Neutrophil (primary cell): ENCODE measurements at regions not wholly inside any gene's neighbourhood (a gene's known extent, or its start where the extent isn't known, plus 50 kb on each side); places are given as distances from the start of the nearest gene placed in this dataset.

Experiments
- H3K27ac ChIP-seq: fragments of 200-600 bp; sonication (generic); 2 replicates; pipeline ENCODE4 v1.5.1; 2016; ENCODE audit warnings: mild to moderate bottlenecking, moderate library complexity
- H3K27me3 ChIP-seq: fragments of 200-600 bp; sonication (generic); 2 replicates; pipeline ENCODE4 v1.6.0; 2016; ENCODE audit warnings: mild to moderate bottlenecking
- H3K36me3 ChIP-seq: fragments of 200-600 bp; sonication (generic); 2 replicates; pipeline ENCODE4 v1.5.1; 2017
- H3K4me1 ChIP-seq, 2 experiments: fragments of 200-600 bp in 1 of 2; sonication (generic) in 1 of 2; 1 replicate in 1 of 2; 2 replicates in 1 of 2; pipeline versions ENCODE4 v1.5.1 to v1.6.1; 2013 to 2016; ENCODE audit warnings: low read depth in 1 of 2, low read length in 1 of 2, mild to moderate bottlenecking in 1 of 2, moderate library complexity in 1 of 2; ENCODE audit not compliant: control insufficient read depth in 1 of 2, insufficient read depth in 1 of 2
- H3K4me3 ChIP-seq, 2 experiments: fragments of 200-600 bp in 1 of 2; sonication (generic) in 1 of 2; 1 replicate in 1 of 2; 2 replicates in 1 of 2; pipeline ENCODE4 v1.5.1; 2013 to 2016; ENCODE audit warnings: low read depth in 1 of 2, low read length in 1 of 2, mild to moderate bottlenecking in 1 of 2, moderate library complexity in 1 of 2
- H3K9me3 ChIP-seq: fragments of 200-600 bp; sonication (generic); 2 replicates; pipeline ENCODE4 v1.5.1; 2016
- TF ChIP-seq, protein P1 (sequence below): fragments of 200-600 bp; sonication (generic); IDR thresholded peaks from 2 replicates; pipeline ENCODE4 v1.5.1; 2016; ENCODE audit warnings: antibody characterized with exemption

DNA sequence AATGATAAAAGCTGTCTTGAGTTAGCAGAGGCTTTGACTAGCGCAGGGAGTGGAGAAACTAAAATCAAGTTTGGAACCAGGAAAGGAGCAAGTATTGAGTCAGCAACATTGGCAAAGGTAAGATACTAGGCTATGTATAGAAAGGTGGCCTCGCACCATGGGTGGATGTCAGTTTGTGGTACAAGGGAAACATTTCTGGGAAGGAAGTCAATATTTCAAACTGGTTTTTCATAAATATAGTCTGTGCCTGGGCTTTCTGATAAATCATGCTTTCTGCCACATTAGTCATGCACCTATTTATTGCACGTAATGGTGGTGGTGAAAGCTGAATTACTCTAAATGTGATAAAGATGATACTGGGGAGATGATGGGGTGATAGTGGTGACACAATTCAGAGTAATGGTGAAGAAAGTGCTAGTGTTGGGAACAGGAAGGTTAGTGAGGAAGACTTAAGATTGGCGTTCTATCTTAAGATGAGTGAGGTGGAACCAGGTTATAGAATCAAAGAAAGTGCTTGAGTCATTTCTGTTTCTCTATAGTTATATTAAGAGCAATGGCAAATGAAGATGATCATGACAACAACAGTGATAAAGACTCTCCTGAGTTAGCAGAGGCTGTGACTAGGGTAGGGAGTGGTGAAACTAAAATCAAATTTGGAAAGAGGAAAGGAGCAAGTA is 729.0 kb downstream of the FAM181B start:
- Histone ChIP-seq H3K9me3 (no peaks in the 10 kb centered on the region), H3K4me3 (no peak overlapping the region), H3K27ac (no peak overlapping the region), H3K27me3 (no peaks in the 10 kb centered on the region), H3K4me1 (no peaks in the 10 kb centered on the region), H3K36me3 (no peaks in the 10 kb centered on the region)
- TF ChIP-seq, protein P1, sequence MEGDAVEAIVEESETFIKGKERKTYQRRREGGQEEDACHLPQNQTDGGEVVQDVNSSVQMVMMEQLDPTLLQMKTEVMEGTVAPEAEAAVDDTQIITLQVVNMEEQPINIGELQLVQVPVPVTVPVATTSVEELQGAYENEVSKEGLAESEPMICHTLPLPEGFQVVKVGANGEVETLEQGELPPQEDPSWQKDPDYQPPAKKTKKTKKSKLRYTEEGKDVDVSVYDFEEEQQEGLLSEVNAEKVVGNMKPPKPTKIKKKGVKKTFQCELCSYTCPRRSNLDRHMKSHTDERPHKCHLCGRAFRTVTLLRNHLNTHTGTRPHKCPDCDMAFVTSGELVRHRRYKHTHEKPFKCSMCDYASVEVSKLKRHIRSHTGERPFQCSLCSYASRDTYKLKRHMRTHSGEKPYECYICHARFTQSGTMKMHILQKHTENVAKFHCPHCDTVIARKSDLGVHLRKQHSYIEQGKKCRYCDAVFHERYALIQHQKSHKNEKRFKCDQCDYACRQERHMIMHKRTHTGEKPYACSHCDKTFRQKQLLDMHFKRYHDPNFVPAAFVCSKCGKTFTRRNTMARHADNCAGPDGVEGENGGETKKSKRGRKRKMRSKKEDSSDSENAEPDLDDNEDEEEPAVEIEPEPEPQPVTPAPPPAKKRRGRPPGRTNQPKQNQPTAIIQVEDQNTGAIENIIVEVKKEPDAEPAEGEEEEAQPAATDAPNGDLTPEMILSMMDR = no peak

DNA sequence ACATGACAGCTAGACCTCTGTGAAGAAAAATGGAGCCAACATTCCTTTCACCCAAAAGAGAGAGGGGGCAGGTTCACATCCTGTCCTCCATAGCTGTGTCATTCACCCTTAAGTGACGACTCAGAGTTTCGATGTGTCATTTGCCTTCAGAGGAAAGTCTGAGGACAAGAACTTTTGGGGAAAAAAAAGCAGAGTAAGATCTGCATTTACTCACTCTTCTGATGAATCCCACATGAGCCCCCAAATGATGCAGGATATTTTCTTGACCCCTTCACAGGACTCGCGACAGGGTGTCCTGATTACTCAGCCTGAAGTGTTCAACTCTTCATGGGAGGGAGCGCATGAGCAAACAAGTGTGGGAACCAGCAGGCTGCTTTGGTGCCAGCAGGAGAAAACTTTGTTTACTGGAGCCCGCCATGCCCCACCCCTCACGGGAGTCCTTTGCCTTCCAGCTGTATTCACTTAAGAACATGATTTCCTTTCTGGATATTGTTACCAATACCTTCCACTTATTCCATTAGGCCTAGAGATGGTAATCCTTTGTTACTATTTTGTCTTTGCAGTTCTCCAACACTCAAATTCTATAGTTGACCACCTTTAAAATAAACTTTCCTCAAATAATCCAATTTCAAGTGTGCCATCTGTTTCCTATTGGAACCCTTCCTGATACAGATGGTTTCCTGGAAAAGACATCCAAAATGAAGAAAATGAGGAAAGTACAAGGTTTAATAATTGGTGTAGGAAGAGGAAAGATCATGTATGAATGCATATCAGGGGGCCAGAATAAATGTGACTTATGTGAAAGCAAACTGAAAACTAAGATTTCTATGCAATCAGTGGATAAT is 729.8 kb downstream of the FAM181B start:
- Histone ChIP-seq H3K27me3 (no peaks in the 10 kb centered on the region), H3K9me3 (no peaks in the 10 kb centered on the region), H3K36me3 (no peaks in the 10 kb centered on the region), H3K4me3 (no peak overlapping the region), H3K4me1 (no peaks in the 10 kb centered on the region), H3K27ac (no peak overlapping the region)
- TF ChIP-seq, protein P1 = no peak

DNA sequence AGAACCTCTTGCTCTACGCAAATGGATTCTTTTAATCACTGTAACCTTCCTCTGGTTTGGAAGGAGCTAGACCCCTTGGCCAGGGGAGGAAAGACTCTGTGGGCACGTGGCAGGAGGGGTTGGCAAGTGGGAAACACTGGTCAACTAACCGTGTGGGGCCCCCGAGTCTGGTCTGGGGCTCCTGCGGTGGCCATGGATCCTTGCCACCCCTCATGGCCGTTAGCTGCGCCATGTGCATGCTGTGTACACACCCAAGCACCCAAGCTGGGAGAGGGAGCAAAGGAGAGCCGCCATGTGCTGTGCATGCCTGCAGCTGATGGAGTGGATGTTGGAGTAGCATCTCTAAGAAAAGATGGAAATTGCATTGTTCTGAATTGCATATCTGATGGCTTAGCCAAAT is 730.6 kb downstream of the FAM181B start:
- Histone ChIP-seq H3K36me3 (no peaks in the 10 kb centered on the region), H3K27me3 (no peaks in the 10 kb centered on the region), H3K4me1 (no peaks in the 10 kb centered on the region), H3K27ac (no peak overlapping the region), H3K9me3 (no peaks in the 10 kb centered on the region), H3K4me3 (no peak overlapping the region)
- TF ChIP-seq, protein P1 = no peak

DNA sequence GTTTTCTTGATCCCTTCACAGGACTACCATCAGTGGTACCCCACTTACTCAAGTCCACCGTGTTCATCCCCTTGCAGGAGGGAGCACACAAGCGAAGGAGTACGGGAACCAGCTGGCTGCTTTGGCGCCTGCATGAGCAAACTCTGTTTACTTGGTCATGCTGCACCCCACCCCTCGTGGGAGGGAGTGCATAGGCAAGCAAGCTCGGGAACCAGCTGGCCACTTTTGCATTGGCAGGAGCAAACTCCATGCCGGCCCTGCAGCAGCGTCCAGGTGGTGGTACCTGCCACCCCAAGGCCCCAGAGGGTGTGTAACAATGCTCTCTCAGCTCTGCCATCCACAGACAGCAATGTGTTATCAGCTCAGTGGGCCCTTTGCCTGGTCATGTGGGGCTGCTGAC is 737.8 kb downstream of the FAM181B start:
- Histone ChIP-seq H3K27me3 (no peaks in the 10 kb centered on the region), H3K27ac (no peak overlapping the region), H3K4me3 (no peak overlapping the region), H3K4me1 (no peaks in the 10 kb centered on the region), H3K36me3 (no peaks in the 10 kb centered on the region), H3K9me3 (no peaks in the 10 kb centered on the region)
- TF ChIP-seq, protein P1 = no peak

DNA sequence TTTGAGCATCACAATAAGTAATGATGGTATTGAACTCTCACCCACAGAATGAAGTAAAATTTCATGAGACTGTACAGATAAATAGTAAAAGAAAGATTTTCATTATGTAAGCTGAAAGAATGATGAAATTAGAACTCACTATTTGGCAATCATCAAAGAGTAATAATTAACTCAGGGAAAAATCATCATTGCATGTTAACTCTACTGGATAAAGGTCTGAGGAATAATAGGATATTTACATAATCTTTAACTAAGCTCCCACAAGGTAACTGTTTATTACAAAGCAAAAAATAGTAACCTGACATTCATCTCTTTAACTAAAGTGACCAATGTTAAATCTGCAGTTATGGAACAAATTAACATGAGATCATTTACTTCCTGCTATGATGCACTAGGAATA is 739.9 kb downstream of the FAM181B start:
- Histone ChIP-seq H3K4me3 (no peak overlapping the region), H3K27ac (no peak overlapping the region), H3K27me3 (no peaks in the 10 kb centered on the region), H3K36me3 (no peaks in the 10 kb centered on the region), H3K4me1 (no peaks in the 10 kb centered on the region), H3K9me3 (no peaks in the 10 kb centered on the region)
- TF ChIP-seq, protein P1 = no peak
